Fibroblast of the aortic adventitia (primary cell): ENCODE measurements at regions not wholly inside any gene's neighbourhood (a gene's known extent, or its start where the extent isn't known, plus 50 kb on each side); places are given as distances from the start of the nearest gene placed in this dataset.

Experiments
- DNase-seq: peaks from one replicate; pipeline ENCODE4 v3.0.0-alpha.2; 2010; ENCODE audit warnings: low read depth
- H3K4me3 ChIP-seq: 2 replicates; pipeline ENCODE4 v1.5.1; 2011; ENCODE audit warnings: low read depth, mild to moderate bottlenecking, control low read depth, low read length, moderate library complexity
- TF ChIP-seq, protein P1 (sequence below): IDR thresholded peaks from 2 replicates; pipeline ENCODE4 v1.5.1; 2011; ENCODE audit warnings: mild to moderate bottlenecking, low read length, control low read depth, inconsistent platforms; ENCODE audit not compliant: insufficient read depth

DNA sequence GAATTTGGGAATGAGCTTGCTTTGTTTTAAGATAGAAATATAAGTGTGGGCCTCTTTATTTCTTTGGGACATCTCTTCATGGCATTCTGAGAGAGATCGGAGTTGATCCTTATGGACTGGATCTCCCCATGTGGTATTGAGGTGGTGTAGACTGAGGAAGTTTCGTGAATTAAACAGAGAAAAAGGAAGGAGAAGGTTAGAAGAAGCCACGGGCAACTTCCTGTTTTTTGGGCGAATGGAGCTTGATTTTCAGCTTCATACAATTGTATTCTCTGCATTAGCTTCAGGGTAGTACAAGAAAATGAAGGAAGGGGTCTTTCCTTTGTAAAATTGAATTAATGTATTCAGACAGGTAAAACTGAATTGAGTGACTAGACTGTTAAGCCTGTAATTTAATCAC lies 70.5 kb upstream of the HMHB1 start:
- no peak overlapping the region for H3K4me3 ChIP-seq
- TF ChIP-seq, protein P1, sequence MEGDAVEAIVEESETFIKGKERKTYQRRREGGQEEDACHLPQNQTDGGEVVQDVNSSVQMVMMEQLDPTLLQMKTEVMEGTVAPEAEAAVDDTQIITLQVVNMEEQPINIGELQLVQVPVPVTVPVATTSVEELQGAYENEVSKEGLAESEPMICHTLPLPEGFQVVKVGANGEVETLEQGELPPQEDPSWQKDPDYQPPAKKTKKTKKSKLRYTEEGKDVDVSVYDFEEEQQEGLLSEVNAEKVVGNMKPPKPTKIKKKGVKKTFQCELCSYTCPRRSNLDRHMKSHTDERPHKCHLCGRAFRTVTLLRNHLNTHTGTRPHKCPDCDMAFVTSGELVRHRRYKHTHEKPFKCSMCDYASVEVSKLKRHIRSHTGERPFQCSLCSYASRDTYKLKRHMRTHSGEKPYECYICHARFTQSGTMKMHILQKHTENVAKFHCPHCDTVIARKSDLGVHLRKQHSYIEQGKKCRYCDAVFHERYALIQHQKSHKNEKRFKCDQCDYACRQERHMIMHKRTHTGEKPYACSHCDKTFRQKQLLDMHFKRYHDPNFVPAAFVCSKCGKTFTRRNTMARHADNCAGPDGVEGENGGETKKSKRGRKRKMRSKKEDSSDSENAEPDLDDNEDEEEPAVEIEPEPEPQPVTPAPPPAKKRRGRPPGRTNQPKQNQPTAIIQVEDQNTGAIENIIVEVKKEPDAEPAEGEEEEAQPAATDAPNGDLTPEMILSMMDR = no peak
- DNase-seq = no peak

DNA sequence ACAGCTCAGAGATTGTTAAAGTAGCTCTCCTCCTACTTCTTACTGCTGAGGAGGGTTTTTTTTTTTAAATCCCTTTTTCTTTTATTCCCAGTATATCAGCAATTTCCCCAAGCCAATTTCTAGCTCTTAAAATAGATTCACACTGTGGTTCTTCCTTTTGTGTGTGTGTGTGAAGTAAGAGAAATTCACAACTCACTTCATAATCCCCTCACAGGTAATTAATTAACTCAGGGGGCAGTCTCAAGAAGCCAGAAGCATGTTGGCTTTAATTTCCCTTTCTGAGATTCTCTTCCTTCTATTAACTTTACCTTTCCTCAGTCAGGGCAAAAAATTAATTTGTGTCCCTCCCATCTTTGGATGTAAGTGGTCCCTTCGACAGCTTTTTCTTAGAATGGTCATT lies 71.0 kb upstream of the HMHB1 start:
- no peak for DNase-seq
- TF ChIP-seq, protein P1 = no peak
- H3K4me3 ChIP-seq = no peak overlapping the region

DNA sequence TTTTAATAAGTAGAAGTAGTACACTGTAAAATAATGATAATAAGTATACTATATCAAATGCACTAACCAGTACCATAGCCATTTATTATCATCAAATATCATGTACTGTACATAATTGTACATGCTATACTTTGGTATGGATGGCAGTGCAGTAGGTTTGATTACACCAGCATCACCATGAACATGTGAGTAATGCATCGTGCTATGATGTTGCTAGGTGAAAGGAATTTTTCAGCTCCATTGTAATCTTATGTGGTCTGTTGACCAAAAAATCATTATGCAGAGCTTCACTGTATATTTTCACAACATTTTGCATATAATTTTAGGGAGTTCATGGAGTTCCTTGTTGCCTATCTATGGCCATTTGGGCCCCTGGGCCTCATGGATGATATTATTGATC lies 72.2 kb upstream of the HMHB1 start:
- no peak for DNase-seq
- H3K4me3 ChIP-seq = no peak overlapping the region
- TF ChIP-seq, protein P1 = no peak

DNA sequence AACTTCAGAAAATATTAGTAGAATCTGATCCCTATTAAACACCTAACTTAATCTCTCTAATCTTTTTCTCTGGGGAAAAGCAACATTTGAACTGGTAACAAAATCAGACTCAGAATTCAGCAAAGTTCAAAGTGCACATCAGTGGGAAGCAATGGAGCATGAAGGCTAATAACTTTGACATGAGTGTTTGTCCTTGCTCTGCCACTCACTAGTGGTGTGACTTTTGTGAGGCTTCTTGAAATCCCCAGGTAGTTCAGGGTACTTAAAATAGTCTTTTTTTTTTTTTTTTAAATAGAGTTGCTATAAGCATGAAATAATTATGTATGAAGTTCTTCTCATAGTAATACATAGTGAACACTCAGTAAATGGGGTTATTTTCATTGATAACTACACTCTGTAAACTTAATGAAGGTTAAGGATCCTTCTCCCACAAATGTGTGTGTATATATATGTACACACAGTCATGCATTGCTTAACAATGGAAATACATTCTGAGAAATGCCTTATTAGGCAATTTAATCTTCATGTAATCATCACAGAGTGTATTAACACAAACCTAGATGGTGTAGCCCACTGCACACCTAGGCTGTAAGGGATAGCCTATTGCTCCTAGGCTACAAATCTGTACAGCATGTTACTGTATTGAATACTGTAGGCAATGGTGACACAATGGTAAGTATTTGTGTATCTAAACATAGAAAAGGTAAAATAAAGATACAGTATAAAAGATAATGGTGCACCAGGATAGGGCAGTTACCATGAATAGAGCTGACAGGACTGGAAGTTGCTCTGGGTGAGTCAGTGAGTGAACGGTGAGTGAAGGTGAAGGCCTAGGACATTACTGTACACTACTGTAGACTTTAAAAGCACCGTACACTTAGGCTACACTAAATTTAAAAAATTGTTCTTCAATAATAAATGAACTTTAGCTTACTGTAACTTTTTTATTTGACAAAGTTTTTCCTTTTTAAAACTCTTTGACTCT lies 73.3 kb upstream of the HMHB1 start:
- no peak overlapping the region for H3K4me3 ChIP-seq
- DNase-seq = no peak
- TF ChIP-seq, protein P1 = no peak

DNA sequence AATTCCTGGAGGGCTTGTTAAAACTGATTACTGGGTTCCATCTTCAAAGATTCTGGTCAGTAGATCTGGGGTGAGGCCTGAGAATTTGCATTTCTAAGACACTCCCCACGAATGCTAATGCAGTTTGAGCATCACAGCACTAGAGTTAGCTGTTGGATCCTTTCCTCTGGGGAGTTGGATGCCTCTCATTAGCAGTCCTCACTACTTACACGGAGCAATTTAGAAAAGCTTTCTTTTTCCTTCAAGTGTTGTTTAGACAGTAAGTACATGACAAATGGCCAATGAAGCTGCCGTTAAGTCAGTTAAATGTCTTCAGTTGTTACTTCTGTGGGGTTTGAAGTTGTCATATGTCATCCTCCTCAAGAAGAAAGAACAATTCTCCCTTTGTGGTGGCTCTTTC lies 74.9 kb upstream of the HMHB1 start:
- H3K4me3 ChIP-seq = no peak overlapping the region
- TF ChIP-seq, protein P1 = no peak
- no peak for DNase-seq

DNA sequence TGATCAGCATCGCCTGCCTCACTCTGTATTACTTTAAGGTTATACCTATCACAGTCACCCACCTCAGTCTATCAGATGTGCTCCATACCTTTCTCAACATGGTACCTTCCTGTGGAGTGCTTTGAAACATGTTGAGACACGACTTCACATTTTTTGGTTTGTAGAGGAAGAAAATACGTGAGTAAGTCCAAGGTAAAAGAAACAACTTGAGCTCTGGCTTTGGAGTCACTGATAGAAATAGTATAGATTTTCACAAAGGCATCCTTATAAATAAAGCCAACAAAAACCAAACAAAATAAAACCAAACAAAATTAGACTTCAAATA lies 77.5 kb upstream of the HMHB1 start:
- TF ChIP-seq, protein P1 = no peak
- H3K4me3 ChIP-seq = no peak overlapping the region
- DNase-seq = no peak
